ENCODE measurements at regions not wholly inside any gene's neighbourhood (a gene's known extent, or its start where the extent isn't known, plus 50 kb on each side); places are given as distances from the start of the nearest gene placed in this dataset.

DNA sequence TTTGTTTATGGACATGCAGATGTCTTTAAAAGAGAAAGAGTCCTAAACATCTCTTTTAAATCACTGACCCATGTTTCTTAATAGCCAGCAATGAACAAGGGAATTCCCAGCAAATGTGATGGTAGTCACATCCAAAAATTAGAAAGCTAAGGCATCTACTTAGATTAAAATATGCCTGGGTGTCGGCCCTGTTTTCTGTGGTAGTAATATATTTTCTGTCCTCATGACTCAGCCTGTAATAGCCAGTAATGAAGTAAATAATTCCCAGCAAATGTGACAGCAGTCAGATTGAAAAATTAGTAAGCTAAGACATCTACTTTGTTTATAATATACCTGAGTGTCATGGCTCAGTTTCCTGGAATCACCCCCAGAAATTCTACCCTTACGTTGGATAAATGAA is 60.6 kb upstream of the MYRIP start:
- DNase-seq (ENCODE audit: low read depth, low spot score) = no peak

DNA sequence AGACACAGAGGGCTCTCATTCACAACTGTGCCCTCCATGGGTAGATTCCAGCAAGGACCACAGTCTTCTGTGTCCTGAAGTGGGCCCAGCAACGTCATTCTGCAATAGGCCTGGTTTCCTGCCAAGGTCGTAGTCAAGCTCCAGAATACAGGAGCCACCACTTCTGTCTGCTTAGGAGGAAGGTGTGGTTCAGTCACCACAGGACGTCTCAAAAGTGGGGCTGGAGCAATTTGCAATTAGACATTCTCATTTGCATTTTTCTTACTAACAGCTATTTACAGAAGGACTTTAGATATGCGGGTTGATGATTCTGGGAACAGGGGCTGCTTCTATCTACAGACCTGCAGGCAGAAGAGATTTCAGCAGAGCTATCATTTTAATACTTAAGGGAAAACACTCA is 58.7 kb upstream of the MYRIP start:
- DNase-seq (ENCODE audit: low read depth, low spot score) = no peak

DNA sequence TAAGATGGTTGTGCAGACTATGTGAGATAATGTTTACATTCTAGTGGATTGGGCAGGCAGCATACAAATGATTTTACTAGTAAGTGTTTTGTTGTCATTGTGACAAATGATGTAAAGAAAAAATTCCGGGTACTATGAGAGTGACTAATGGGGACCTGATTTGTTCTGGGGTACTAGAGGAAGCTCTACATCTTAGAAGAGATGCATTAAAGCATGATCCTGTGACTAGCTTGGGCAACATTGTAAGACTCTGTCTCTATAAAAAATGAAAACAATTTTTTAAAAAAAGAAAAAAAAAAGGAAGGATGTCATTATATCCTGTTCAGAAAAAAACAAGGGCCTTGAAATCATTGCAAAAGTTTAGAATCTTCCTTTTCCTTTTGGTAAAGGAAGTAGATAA is 58.1 kb upstream of the MYRIP start:
- no peak for DNase-seq (ENCODE audit: low read depth, low spot score)

DNA sequence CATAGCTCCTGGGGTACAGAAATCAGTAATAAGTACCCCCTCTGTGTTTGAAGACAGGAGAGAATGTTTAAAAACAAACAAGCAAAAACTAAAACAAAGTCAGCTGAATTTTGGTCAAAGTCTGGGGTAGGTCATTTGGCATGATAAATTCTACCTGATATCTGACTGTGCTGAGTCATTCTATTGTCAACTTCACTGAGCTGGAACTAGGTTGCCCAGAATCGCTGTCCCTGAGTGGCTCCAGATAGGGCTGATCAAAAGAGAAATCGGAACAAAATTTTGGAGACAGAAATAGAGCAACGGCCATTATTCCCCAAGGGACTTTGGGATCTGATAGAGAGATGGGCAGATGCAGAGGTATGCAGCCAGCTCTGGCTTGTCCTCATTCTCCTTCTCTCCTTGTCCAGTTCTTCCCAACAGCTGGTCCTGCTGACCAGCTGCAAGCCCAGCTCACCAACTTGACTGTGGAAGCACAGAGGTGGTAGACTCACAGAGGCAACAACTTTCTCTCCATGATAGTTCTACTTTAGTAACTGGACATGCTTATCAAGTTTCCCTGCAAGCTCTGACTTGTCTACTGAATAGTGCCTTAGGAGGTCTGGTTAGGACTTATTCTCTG is 57.3 kb upstream of the MYRIP start:
- DNase-seq (ENCODE audit: low read depth, low spot score) = no peak

DNA sequence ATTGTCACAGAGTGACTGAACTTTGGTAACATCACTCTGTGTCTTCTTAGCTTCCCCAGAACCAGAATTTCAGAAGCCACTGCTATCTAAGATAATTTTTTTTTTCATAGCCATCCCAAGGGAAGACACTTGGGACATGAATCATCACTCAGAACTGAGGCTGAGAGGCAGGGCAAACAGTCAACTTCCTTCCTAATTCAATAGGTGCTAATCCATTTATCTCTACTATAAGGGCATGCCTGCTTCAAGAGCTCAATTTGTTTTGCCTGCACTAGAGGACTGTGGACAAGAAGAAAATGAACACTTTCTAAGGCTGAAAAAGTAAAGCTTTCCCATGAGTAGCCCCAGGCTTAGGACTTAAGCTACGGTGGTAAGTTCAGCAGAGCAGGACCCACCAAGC is 56.7 kb upstream of the MYRIP start:
- no peak for DNase-seq (ENCODE audit: low read depth, low spot score)

DNA sequence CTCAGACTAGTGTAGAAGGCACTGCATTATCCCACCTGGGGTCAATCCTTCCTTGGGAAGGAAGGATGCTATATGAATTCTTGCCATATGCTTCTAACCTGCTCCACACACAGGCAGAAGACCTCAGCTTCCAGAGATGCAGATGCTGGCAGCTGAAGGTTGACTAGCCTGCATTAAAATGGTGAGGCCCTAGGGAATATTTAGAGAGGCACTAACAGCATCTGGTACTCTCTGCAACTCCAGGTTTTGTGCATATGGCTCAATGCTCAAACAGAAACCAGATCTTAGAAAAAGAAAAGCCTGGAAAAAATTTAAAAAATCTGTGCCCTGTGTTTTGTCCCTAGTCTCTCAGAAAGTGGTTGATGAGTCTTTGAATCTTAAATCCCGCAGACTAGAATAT is 56.0 kb upstream of the MYRIP start:
- no peak for DNase-seq (ENCODE audit: low read depth, low spot score)

DNA sequence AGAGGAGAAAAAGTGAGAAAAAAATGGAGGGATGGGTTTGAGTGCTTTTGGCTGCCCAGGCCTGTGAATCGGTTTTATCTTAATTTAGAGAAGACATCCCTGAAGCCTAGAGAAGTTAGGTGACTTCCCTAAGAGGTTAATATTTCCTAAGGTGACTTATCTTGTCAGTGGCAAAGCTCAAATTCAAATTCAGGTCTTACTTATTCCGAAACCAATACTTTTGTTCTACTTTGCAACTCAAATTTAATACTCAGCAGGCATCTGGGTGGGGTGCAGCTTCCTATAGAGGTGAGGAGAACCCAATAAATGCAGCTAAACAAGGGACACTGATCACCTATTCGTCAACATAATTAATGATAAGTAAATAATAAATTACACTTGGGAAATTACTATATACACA is 54.9 kb upstream of the MYRIP start:
- no peak for DNase-seq (ENCODE audit: low read depth, low spot score)

DNA sequence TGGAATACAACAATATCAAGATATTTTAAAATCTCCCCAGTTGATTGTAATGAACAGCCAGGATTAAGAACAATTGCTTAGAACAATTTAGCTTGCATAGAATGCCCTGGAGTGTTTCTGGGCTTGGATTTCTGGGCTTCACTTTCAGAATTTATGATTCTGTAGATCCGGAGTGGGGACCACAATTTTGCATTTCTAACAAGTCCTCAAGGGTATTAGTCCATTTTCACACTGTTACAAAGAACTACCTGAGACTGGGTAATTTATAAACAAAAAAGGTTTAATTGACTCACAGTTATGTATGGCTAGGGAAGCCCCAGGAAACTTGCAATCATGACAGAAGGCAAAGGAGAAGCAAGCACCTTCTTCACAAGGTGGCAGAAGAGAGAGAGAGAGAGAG is 54.3 kb upstream of the MYRIP start:
- no peak for DNase-seq (ENCODE audit: low read depth, low spot score)

DNA sequence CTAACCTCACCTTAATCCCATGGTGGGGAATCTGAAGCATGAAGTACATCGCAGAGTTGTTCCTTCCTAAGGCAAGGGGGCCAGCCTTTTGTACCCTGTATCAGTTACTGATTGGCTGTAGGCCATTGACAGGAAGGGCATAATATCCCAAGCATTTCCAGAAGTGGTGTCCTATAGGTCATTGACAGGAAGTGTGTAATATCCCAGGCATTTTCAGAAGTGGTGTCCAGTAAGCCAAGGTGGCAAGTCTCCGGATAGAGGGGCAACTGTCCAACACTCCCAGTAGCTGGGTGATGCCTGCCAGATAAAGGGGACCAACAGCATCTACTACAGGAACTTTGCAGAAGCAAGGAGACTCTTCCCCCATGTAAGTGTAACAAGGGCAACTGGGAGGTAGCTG is 52.1 kb upstream of the MYRIP start:
- DNase-seq (ENCODE audit: low read depth, low spot score) = no peak
